ENCODE measurements at regions not wholly inside any gene's neighbourhood (a gene's known extent, or its start where the extent isn't known, plus 50 kb on each side); places are given as distances from the start of the nearest gene placed in this dataset.

GRCh38 chr14:76311079-76311758 lies 64.7 kb upstream of the ESRRB start:
- TF ChIP-seq, protein P1, sequence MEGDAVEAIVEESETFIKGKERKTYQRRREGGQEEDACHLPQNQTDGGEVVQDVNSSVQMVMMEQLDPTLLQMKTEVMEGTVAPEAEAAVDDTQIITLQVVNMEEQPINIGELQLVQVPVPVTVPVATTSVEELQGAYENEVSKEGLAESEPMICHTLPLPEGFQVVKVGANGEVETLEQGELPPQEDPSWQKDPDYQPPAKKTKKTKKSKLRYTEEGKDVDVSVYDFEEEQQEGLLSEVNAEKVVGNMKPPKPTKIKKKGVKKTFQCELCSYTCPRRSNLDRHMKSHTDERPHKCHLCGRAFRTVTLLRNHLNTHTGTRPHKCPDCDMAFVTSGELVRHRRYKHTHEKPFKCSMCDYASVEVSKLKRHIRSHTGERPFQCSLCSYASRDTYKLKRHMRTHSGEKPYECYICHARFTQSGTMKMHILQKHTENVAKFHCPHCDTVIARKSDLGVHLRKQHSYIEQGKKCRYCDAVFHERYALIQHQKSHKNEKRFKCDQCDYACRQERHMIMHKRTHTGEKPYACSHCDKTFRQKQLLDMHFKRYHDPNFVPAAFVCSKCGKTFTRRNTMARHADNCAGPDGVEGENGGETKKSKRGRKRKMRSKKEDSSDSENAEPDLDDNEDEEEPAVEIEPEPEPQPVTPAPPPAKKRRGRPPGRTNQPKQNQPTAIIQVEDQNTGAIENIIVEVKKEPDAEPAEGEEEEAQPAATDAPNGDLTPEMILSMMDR (IDR thresholded peaks at IDR 0.05; ENCODE audit: low read depth, low read length, poor library complexity, severe bottlenecking) = no peak
- TF ChIP-seq EZH2phosphoT487 (IDR thresholded peaks at IDR 0.05; ENCODE audit: borderline replicate concordance, low read length) = no peak
